ENCODE measurements at regions not wholly inside any gene's neighbourhood (a gene's known extent, or its start where the extent isn't known, plus 50 kb on each side); places are given as distances from the start of the nearest gene placed in this dataset.

DNA sequence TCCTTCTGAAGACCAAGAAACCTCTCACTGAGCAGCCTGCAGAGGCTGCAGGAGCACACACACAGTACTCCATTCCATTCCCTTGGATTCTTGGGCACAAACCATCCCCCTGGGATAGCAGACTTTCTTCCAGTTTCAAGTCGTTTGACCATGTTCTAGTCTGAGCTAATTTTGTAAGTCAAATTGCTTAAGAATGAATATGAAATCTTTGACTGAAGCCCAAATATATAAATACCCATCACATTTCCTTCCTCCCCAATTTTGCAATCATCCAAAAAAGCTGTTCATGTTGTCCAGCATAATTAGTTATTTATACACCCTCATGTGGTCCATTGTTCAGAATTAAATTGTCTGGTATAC lies 231.2 kb upstream of the TPRG1 start:
- no peak for FAIRE-seq
- Histone ChIP-seq H3K9me3 (no peaks in the 10 kb centered on the region), H3K4me1 (no peaks in the 10 kb centered on the region), H3K4me3 (no peak overlapping the region), H3K4me2 (no peak overlapping the region), H3K27ac (no peak overlapping the region)
- WGBS (ENCODE audit: missing lambda C conversion rate) = 14% methylated on average over 1 of the region's 1 CpG
- POLR2A ChIA-PET = no interaction called here
- TF ChIP-seq RAD21 (conservative IDR thresholded peaks at IDR 0.05 in 1 of 2, IDR thresholded peaks at IDR 0.05 in 1 of 2) = no peak
- no peak for TF ChIP-seq CHD2 (IDR thresholded peaks at IDR 0.05; ENCODE audit: low read length, partially characterized antibody)
- TF ChIP-seq MYC (IDR thresholded peaks at IDR 0.05; ENCODE audit: borderline replicate concordance, low read length) = no peak
- no peak for TF ChIP-seq MAZ (IDR thresholded peaks at IDR 0.05; ENCODE audit: borderline replicate concordance, low read depth, low read length)
- TF ChIP-seq, protein P1, sequence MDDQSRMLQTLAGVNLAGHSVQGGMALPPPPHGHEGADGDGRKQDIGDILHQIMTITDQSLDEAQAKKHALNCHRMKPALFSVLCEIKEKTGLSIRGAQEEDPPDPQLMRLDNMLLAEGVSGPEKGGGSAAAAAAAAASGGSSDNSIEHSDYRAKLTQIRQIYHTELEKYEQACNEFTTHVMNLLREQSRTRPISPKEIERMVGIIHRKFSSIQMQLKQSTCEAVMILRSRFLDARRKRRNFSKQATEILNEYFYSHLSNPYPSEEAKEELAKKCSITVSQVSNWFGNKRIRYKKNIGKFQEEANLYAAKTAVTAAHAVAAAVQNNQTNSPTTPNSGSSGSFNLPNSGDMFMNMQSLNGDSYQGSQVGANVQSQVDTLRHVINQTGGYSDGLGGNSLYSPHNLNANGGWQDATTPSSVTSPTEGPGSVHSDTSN (IDR thresholded peaks at IDR 0.05) = no peak
- TF ChIP-seq RARB (CRISPR knock-in tag; IDR thresholded peaks at IDR 0.05) = no peak
- TF ChIP-seq EHF (CRISPR knock-in tag; IDR thresholded peaks at IDR 0.05) = no peak
- no peak for TF ChIP-seq HDAC2 (IDR thresholded peaks at IDR 0.05)
- TF ChIP-seq SREBF2 (IDR thresholded peaks at IDR 0.05) = no peak
- TF ChIP-seq, protein P2, sequence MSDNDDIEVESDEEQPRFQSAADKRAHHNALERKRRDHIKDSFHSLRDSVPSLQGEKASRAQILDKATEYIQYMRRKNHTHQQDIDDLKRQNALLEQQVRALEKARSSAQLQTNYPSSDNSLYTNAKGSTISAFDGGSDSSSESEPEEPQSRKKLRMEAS (IDR thresholded peaks at IDR 0.05) = no peak
- no peak for TF ChIP-seq HEYL (CRISPR knock-in tag; IDR thresholded peaks at IDR 0.05)
- no peak for TF ChIP-seq HOXA7 (CRISPR knock-in tag; IDR thresholded peaks at IDR 0.05)
- TF ChIP-seq ZC3H11A (IDR thresholded peaks at IDR 0.05) = no peak
- TF ChIP-seq PHF8 (IDR thresholded peaks at IDR 0.05; ENCODE audit: borderline replicate concordance, low read depth) = no peak
- TF ChIP-seq, protein P3, sequence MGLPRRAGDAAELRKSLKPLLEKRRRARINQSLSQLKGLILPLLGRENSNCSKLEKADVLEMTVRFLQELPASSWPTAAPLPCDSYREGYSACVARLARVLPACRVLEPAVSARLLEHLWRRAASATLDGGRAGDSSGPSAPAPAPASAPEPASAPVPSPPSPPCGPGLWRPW (IDR thresholded peaks at IDR 0.05) = no peak
- no peak for DNase-seq (ENCODE audit: low read depth in 1 of 2, low spot score in 1 of 2)
- CTCF ChIA-PET = interaction anchor here (0.6 kb wide), 1 partner anchor 420 kb away, joined by 3 read pairs; no protein-coding TSS in a partner anchor
- ATAC-seq = no peak

DNA sequence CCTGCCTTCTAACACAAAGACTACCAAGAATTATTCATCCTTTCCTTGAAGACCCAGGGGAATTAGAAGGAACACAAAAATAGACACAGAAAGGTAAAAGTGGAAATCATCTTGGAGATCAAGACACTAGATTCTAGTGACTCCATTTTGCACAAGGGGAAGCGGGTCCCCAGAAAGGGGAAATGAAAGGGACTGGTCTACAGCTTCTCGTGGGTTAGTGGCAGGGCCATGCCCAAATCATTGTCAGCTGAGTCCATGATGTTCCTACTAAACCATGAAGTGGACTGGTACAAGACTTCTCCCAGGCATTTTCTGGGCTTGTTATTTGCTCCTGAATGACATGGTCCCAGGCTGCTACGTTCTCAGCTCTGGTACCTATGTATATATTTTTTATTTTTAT lies 230.7 kb upstream of the TPRG1 start:
- no peak for ATAC-seq
- TF ChIP-seq POLR2A (IDR thresholded peaks at IDR 0.05; ENCODE audit: low read length) (no peak), ZSCAN20 (CRISPR knock-in tag; IDR thresholded peaks at IDR 0.05) (no peak), RNF2 (IDR thresholded peaks at IDR 0.05; ENCODE audit: borderline replicate concordance, low read depth) (no peak), ESRRA (IDR thresholded peaks at IDR 0.05; ENCODE audit: borderline replicate concordance, low read length) (no peak), NFE2L2 (conservative IDR thresholded peaks at IDR 0.05; ENCODE audit: low read length) (no peak), HOXB5 (CRISPR knock-in tag; IDR thresholded peaks at IDR 0.05) (no peak), ZNF302 (CRISPR knock-in tag; IDR thresholded peaks at IDR 0.05) (no peak), HOXB13 (CRISPR knock-in tag; IDR thresholded peaks at IDR 0.05; ENCODE audit: low read depth) (no peak), MAZ (IDR thresholded peaks at IDR 0.05; ENCODE audit: borderline replicate concordance, low read depth, low read length) (no peak), SMC3 (IDR thresholded peaks at IDR 0.05) (no peak), TFCP2L1 (CRISPR knock-in tag; IDR thresholded peaks at IDR 0.05) (no peak)
- TF ChIP-seq, protein P4, sequence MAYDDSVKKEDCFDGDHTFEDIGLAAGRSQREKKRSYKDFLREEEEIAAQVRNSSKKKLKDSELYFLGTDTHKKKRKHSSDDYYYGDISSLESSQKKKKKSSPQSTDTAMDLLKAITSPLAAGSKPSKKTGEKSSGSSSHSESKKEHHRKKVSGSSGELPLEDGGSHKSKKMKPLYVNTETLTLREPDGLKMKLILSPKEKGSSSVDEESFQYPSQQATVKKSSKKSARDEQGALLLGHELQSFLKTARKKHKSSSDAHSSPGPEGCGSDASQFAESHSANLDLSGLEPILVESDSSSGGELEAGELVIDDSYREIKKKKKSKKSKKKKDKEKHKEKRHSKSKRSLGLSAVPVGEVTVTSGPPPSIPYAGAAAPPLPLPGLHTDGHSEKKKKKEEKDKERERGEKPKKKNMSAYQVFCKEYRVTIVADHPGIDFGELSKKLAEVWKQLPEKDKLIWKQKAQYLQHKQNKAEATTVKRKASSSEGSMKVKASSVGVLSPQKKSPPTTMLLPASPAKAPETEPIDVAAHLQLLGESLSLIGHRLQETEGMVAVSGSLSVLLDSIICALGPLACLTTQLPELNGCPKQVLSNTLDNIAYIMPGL (CRISPR knock-in tag; IDR thresholded peaks at IDR 0.05; ENCODE audit: borderline replicate concordance) = no peak
- TF ChIP-seq, protein P1 (IDR thresholded peaks at IDR 0.05) = no peak
- Histone ChIP-seq H3K4me1 (no peaks in the 10 kb centered on the region), H3K27ac (no peak overlapping the region), H3K9me3 (no peaks in the 10 kb centered on the region), H3K4me2 (no peak overlapping the region), H3K4me3 (no peak overlapping the region)
- 65% methylated on average over 3 of the region's 3 CpGs for WGBS (ENCODE audit: missing lambda C conversion rate)
- ChIA-PET POLR2A (no interaction called here), CTCF (interaction anchor here (0.6 to 1.2 kb wide), 2 partner anchors 421 to 1201 kb away, joined by 3 read pairs; no protein-coding TSS in a partner anchor)
- no peak for DNase-seq (ENCODE audit: low read depth in 1 of 2, low spot score in 1 of 2)
- FAIRE-seq = no peak

All from A549 (cell line).